ENCODE measurements at regions not wholly inside any gene's neighbourhood (a gene's known extent, or its start where the extent isn't known, plus 50 kb on each side); places are given as distances from the start of the nearest gene placed in this dataset.

GRCh38 chr13:79196843-79197242, 209.2 kb downstream of the RBM26 start:
- no peak for TF ChIP-seq CTCF (IDR thresholded peaks at IDR 0.05)
- no peak for TF ChIP-seq POLR2A (IDR thresholded peaks at IDR 0.05; ENCODE audit: low read length)
- no peak for TF ChIP-seq REST (IDR thresholded peaks at IDR 0.05)
- TF ChIP-seq SREBF2 (IDR thresholded peaks at IDR 0.05): no peak
- TF ChIP-seq MAX (IDR thresholded peaks at IDR 0.05): no peak
- TF ChIP-seq KDM5A (IDR thresholded peaks at IDR 0.05): no peak
- no peak for TF ChIP-seq ELK1 (IDR thresholded peaks at IDR 0.05; ENCODE audit: low read depth, low read length)

All from A549 (cell line).